Thyroid gland (tissue), 4 donors: ENCODE measurements at regions not wholly inside any gene's neighbourhood (a gene's known extent, or its start where the extent isn't known, plus 50 kb on each side); places are given as distances from the start of the nearest gene placed in this dataset.

Source experiments
- CTCF ChIP-seq, 6 experiments: fragments of 200-600 bp in 3 of 6; fragments of 450-650 bp in 3 of 6; sonication (generic) in 3 of 6; IDR thresholded peaks; one replicate each; pipeline ENCODE4 v1.5.1; 2016 to 2019; ENCODE audit warnings: antibody characterized with exemption in 6 of 6, mild to moderate bottlenecking in 2 of 6, inconsistent platforms in 1 of 6, moderate library complexity in 1 of 6
- POLR2A ChIP-seq, 2 donors: fragments of 450-650 bp; IDR thresholded peaks; one replicate each; pipeline ENCODE4 v1.6.1; 2017; ENCODE audit warnings: antibody characterized with exemption in 2 of 2, mild to moderate bottlenecking in 2 of 2, moderate library complexity in 1 of 2

DNA sequence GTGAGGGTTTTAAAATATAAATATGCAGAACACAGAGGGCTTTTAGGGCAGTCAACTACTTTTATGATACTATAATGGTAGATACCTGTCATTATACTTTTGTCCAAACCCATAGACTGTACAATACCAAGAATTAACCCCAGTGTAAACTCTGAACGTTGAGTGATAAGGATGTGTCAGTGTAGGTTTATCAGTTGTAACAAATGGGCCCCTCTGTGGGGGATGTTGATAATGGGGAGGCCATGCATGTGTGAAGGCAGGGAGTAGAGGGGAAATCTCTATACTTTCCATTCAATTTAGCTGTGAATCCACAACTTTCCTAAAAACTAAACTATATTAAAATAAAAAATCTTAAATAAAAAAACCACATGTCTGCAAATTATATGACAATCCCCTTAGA is 193.5 kb upstream of the CAMK1G start:
- TF ChIP-seq POLR2A (IDR thresholded peaks at IDR 0.05) (no peak), CTCF (IDR thresholded peaks at IDR 0.05) (no peak)
